GM21619 (cell line): ENCODE measurements at regions not wholly inside any gene's neighbourhood (a gene's known extent, or its start where the extent isn't known, plus 50 kb on each side); places are given as distances from the start of the nearest gene placed in this dataset.

Source experiments
- ATAC-seq: cut with Tn5 transposase; IDR thresholded peaks from one replicate; pipeline ENCODE4 v1.9.1; 2021; ENCODE audit not compliant: unreplicated experiment

- ATAC-seq, result no peak
Observed at GRCh38 chr10:21099291-21100062, 202.4 kb upstream of the NEBL start.

- ATAC-seq, result no peak
Observed at GRCh38 chr10:21097926-21098355, 200.8 kb upstream of the NEBL start.

GRCh38 chr10:21095494-21096055 lies 198.5 kb upstream of the NEBL start:
- no peak for ATAC-seq

GRCh38 chr10:21095073-21095472 lies 198.0 kb upstream of the NEBL start:
- no peak for ATAC-seq

GRCh38 chr10:21092683-21093524 lies 195.8 kb upstream of the NEBL start:
- ATAC-seq, result no peak

- ATAC-seq, result no peak
Observed at GRCh38 chr10:21090609-21091082, 193.5 kb upstream of the NEBL start.

- no peak for ATAC-seq
Observed at GRCh38 chr10:21087476-21087875, 190.4 kb upstream of the NEBL start.

GRCh38 chr10:21084700-21085099 lies 187.6 kb upstream of the NEBL start:
- ATAC-seq, result no peak

GRCh38 chr10:21083861-21084260 lies 186.8 kb upstream of the NEBL start:
- no peak for ATAC-seq

- no peak for ATAC-seq
Observed at GRCh38 chr10:21082206-21082605, 185.1 kb upstream of the NEBL start.

- no peak for ATAC-seq
Observed at GRCh38 chr10:21080261-21080660, 183.2 kb upstream of the NEBL start.

- no peak for ATAC-seq
Observed at GRCh38 chr10:21079330-21079658, 182.2 kb upstream of the NEBL start.

- peak; percentile 74 for ATAC-seq
Observed at GRCh38 chr10:21078410-21079329, 181.6 kb upstream of the NEBL start.

- no peak for ATAC-seq
Observed at GRCh38 chr10:21077681-21078080, 180.6 kb upstream of the NEBL start.

- ATAC-seq, result no peak
Observed at GRCh38 chr10:21076381-21076780, 179.3 kb upstream of the NEBL start.

- ATAC-seq, result no peak
Observed at GRCh38 chr10:21075880-21076279, 178.8 kb upstream of the NEBL start.

- ATAC-seq, result no peak
Observed at GRCh38 chr10:21071001-21071673, 174.0 kb upstream of the NEBL start.

- ATAC-seq, result no peak
Observed at GRCh38 chr10:21069929-21070700, 173.0 kb upstream of the NEBL start.

GRCh38 chr10:21069278-21069677 lies 172.2 kb upstream of the NEBL start:
- ATAC-seq, result no peak
